22Rv1 (cell line): ENCODE measurements at regions not wholly inside any gene's neighbourhood (a gene's known extent, or its start where the extent isn't known, plus 50 kb on each side); places are given as distances from the start of the nearest gene placed in this dataset.

Source experiments
- H3K27ac ChIP-seq: fragments of 450-650 bp; 2 replicates; pipeline ENCODE4 v1.5.1; 2017
- ZFX ChIP-seq: fragments of 450-650 bp; IDR thresholded peaks from 2 replicates; pipeline ENCODE4 v1.6.1; 2017; ENCODE audit warnings: antibody characterized with exemption, borderline replicate concordance
- TF ChIP-seq, protein P1 (sequence below): fragments of 450-650 bp; IDR thresholded peaks from 2 replicates; pipeline ENCODE4 v1.5.1; 2017; ENCODE audit warnings: mild to moderate bottlenecking

GRCh38 chr1:199297887-199298286, 659.0 kb downstream of the PTPRC start:
- H3K27ac ChIP-seq: no peak overlapping the region
- TF ChIP-seq, protein P1, sequence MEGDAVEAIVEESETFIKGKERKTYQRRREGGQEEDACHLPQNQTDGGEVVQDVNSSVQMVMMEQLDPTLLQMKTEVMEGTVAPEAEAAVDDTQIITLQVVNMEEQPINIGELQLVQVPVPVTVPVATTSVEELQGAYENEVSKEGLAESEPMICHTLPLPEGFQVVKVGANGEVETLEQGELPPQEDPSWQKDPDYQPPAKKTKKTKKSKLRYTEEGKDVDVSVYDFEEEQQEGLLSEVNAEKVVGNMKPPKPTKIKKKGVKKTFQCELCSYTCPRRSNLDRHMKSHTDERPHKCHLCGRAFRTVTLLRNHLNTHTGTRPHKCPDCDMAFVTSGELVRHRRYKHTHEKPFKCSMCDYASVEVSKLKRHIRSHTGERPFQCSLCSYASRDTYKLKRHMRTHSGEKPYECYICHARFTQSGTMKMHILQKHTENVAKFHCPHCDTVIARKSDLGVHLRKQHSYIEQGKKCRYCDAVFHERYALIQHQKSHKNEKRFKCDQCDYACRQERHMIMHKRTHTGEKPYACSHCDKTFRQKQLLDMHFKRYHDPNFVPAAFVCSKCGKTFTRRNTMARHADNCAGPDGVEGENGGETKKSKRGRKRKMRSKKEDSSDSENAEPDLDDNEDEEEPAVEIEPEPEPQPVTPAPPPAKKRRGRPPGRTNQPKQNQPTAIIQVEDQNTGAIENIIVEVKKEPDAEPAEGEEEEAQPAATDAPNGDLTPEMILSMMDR: no peak
- no peak for TF ChIP-seq ZFX

DNA sequence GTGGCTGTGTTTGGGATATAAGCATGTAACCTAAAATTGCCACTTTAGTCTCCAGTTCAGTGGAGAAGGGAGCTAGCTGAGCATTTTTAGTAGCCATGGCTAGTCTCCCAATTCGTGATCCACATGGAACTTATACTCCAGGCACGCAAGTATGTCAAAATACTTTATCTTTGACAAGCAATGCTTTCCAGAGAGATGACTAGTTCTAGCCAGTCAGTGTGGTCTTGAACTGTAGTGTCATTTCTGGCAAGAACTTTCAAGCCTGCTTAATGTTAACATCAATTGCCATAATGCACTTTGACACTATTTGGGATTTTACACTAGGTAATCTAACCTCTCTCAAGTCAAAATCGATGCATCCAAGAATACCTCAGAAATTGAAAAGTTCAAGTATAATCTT, 660.0 kb downstream of the PTPRC start:
- TF ChIP-seq, protein P1: no peak
- no peak for TF ChIP-seq ZFX
- H3K27ac ChIP-seq: no peak overlapping the region

GRCh38 chr1:199301472-199302217, 662.8 kb downstream of the PTPRC start:
- TF ChIP-seq ZFX: no peak
- TF ChIP-seq, protein P1: no peak
- H3K27ac ChIP-seq: no peak overlapping the region

DNA sequence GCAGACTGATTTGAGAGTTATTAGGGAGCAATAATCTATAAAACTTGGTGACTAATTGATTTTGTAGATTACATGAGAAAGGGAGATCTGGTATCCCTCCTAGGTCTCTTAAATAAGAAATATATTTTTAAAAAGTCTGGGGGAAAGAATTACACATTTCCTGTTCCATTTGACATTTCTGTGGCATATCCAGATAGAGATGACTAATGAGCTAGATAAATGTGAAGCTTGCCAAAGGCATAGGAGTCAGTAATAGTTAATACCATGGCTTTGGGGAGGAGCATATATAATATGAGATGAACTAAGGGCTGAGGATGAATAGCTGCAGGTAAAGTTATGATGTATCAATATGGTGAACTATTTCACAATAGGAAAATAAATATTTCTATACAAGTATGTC, 663.7 kb downstream of the PTPRC start:
- no peak overlapping the region for H3K27ac ChIP-seq
- no peak for TF ChIP-seq ZFX
- TF ChIP-seq, protein P1: no peak

DNA sequence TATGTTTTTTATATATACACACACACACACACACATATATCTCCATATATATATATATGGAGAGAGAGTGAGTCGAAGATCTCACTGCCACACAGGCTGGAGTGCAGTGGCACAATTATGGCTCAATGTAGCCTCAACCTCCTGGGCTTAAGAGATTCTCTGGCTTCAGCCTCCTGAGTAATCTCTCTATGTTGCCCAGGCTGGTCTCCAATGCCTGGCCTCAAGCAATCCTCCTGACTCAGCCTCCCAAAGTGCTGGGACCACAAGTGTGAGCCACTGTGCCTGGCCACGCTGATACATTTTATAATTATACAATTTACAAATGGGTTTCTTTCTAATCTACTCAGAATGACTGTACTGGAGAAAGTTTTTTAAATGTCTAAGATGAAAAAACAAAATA, 664.2 kb downstream of the PTPRC start:
- TF ChIP-seq, protein P1: no peak
- TF ChIP-seq ZFX: no peak

GRCh38 chr1:199305053-199305452, 666.2 kb downstream of the PTPRC start:
- TF ChIP-seq, protein P1: no peak
- TF ChIP-seq ZFX: no peak
- H3K27ac ChIP-seq: no peak overlapping the region

More for the DNA sequence above, 664.2 kb downstream of the PTPRC start:
- no peak overlapping the region for H3K27ac ChIP-seq

- TF ChIP-seq, protein P1: no peak
- no peak for TF ChIP-seq ZFX
- H3K27ac ChIP-seq: no peak overlapping the region
Observed at GRCh38 chr1:199307496-199308264, 668.8 kb downstream of the PTPRC start.
